Activated CD4-positive, alpha-beta T cell treated with anti-CD3 and anti-CD28 coated beads for 24 hours (primary cell): ENCODE measurements at regions not wholly inside any gene's neighbourhood (a gene's known extent, or its start where the extent isn't known, plus 50 kb on each side); places are given as distances from the start of the nearest gene placed in this dataset.

Source experiments
- DNase-seq, 2 donors: peaks; one replicate each; pipeline ENCODE4 v3.0.0-alpha.2; 2020; ENCODE audit warnings: low read depth in 2 of 2

DNA sequence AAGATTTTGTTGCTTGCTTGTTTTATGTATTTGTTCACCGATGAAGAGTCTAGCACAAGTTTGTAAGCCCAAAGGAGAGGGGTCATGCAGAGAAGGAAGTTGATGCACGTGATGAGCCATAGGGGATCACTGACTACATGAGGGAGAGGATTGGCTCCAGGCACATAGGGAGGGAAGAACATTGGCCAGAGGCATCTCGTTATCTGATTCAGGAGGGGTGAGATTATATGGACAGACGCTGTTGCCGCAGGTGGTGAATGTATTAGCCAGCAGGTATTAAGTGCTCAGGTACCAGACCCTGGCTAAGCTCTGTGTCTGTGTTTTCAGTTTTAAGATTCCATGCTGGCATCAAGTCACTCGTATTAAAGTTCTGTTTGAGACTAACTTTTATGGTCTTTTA is 91.8 kb upstream of the CHST9 start:
- no peak for DNase-seq

- DNase-seq, result no peak
Measured at GRCh38 chr18:27276479-27276878, 91.4 kb upstream of the CHST9 start.

GRCh38 chr18:27274901-27275300 is 89.8 kb upstream of the CHST9 start:
- DNase-seq, result no peak

GRCh38 chr18:27270508-27270907 is 85.4 kb upstream of the CHST9 start:
- no peak for DNase-seq

DNA sequence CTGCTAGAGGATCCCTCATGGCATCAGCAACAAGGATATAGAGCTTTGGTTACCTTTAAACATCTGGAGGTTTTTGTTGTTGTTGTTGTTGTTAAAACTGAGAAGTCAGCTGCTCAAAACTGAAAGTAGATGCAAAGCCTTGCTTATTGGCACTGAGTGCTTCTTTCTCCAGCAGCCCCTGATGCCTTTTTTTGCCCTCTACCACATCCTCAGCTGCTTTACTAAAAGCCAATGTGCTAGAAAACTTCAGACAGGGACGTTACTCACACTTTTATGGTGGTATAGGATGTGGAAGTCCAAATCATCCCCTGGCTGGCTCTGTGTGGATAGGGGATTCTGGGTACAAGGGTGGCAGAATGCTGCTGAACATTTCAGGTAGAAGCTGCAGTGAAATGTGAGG is 78.3 kb upstream of the CHST9 start:
- no peak for DNase-seq

- no peak for DNase-seq
Measured at GRCh38 chr18:27261769-27262549, 76.9 kb upstream of the CHST9 start.

- no peak for DNase-seq
Measured at GRCh38 chr18:27253571-27253970, 68.5 kb upstream of the CHST9 start.

DNA sequence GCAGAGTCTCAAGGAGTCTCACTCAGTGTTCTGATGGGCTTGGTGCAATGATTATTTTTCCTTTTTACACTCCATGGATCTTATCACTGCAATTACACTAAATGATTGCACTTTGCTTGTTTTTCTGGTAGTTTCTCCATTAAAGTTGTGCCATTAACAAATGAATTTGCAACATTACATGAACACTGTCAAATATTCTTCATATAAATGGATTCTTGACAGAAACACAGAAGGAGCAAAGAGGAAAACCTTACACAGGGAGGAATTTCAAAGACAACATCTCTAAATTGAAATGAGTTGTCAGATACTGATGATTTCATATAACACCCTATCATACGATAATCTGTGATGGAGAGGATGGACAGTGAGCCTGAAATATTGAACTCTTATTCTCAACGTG is 65.4 kb upstream of the CHST9 start:
- DNase-seq, result no peak

GRCh38 chr18:27249933-27250332 is 64.8 kb upstream of the CHST9 start:
- no peak for DNase-seq

DNA sequence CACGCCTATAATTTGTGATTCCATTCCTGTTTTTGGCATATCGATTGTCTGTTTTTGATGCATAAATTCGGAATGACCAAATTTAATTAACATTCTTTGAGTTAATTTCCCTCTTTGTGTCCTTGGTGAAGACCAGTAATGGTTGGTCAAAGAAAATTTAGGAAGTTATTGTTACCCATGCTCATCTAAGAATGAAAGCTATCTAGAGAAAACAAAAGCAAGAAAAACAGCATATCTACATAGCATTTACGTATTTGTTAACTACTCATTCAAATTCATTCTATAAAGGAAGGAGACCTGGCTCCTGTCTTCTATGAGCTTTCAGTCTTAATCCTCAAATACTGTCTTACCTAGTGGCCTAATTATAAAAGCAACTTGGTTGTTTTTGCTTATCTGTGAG is 59.2 kb upstream of the CHST9 start:
- no peak for DNase-seq

- no peak for DNase-seq
Measured at GRCh38 chr18:27242392-27243047, 57.4 kb upstream of the CHST9 start.

GRCh38 chr18:27240383-27240782 is 55.3 kb upstream of the CHST9 start:
- no peak for DNase-seq

DNA sequence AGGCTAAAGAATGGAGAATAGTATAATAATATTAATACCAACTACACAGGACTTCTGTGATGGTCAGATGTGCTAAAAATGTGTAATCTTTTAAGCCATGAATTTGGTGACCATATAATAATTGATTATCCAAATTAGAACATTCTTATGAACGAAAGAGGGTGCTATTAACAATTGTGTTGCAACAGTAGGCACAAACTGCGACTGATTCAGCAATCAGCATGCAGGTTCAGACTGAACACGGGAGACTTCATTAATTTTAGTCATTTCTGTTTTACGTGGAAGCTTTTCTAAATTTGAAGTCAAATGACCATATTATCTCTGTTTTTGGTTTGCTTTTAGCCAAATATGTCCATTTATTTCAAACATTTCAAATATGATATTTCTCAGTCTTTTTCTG is 54.6 kb upstream of the CHST9 start:
- no peak for DNase-seq

DNA sequence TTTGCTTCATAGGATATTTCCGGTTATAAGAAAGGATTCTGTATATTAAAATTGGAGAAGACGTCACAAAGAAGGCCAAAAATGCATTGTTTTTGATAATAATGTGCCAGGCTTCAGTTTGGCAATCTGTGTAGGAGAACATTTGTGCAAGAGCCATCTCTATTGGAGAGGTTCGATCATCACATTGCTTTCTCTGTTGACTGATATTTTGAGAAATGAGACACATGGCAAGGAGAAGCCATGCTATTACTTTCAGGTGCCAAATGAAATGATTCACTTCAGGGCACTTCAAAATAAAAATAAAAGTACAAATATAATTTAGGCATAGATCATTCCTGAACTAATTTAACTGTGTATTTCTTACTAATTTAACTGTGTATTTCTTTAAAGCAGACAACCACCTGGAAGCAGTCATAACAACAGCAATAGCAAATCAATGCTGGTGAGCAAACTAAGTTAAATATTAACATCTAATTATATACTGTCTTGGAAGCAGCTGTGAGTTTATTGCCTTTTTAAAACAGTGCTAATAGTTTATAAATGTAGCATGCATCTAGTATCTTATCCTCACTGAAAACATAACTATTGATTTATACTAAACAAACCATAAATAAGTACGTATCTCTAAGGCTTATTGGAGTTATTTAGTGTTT is 50.2 kb upstream of the CHST9 start:
- no peak for DNase-seq
